ENCODE measurements at regions not wholly inside any gene's neighbourhood (a gene's known extent, or its start where the extent isn't known, plus 50 kb on each side); places are given as distances from the start of the nearest gene placed in this dataset.

DNA sequence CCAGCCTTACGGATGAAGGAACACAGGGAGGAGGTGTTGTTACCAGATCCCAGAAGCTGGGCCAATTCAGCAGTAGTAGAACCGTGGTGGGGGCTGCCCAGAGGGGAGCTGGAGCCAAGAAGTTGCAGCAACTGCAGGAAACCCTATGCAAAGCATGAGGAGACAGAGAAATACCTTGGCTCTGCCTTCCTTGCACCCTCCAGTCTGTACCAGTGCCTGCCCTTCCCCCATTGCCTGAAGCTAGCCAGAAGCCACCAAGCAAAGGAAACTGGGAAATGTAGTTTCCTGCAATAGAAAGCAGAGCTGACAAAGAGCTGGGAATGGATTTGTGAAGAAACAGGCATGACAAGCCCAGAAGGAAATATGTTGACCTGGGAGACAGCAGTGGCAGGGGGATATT is 108.7 kb upstream of the FUNDC1 start:
- no peak for TF ChIP-seq CTCF (IDR thresholded peaks at IDR 0.05)
- TF ChIP-seq POLR2A (IDR thresholded peaks at IDR 0.05), result no peak
- no peak for TF ChIP-seq POLR2AphosphoS5 (IDR thresholded peaks at IDR 0.05)
- TF ChIP-seq EP300 (IDR thresholded peaks at IDR 0.05; ENCODE audit: low read depth), result no peak
- Histone ChIP-seq H3K27me3 (no peaks in the 10 kb centered on the region), H3K27ac (no peak overlapping the region), H3K4me3 (no peak overlapping the region), H3K9me3 (no peaks in the 10 kb centered on the region), H3K4me1 (no peaks in the 10 kb centered on the region), H3K36me3 (no peaks in the 10 kb centered on the region)
- no peak for DNase-seq
- 51% methylated on average over 2 of the region's 2 CpGs; no CpG with 5 or more reads in 1 of the 2 donors for WGBS, 2 donors (ENCODE audit: low coverage in 1 of 2)
- in situ Hi-C loops (cut with MboI; ENCODE audit: low pct_ligation_motif_present in 1 of 4, low pct_unique_long_range_greater_than_20kb in 1 of 4, low sequenced_read_pairs in 3 of 4), result no loop called here
- intact Hi-C loops (cut with DNase I; ENCODE audit: low total_unique reads), result no loop called here

DNA sequence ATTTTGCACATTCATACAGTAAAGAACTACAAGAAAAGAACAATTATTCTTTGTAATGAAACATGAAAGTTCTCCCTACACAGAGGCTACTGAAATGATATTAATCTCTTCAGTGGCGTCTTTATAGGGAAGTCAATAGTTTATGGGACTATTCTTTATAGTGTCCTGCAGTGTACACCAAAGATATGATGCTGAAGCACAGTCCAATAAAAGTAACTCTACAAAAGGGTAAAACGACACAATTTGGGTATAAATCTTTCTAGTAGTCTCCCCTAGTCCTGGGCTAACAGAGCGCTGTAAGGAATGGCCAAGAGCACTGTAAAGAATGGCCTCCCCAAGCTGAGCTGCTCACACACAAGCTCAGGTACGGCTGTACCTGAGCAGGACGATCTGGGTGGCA is 101.1 kb upstream of the FUNDC1 start:
- DNase-seq, result no peak
- intact Hi-C loops (cut with DNase I; ENCODE audit: low total_unique reads), result no loop called here
- H3K36me3 ChIP-seq, result no peaks in the 10 kb centered on the region
- H3K9me3 ChIP-seq, result no peaks in the 10 kb centered on the region
- TF ChIP-seq POLR2A (IDR thresholded peaks at IDR 0.05), result no peak
- no peak overlapping the region for H3K27ac ChIP-seq
- H3K4me3 ChIP-seq, result no peak overlapping the region
- H3K27me3 ChIP-seq, result no peaks in the 10 kb centered on the region
- in situ Hi-C loops (cut with MboI; ENCODE audit: low pct_ligation_motif_present in 1 of 4, low pct_unique_long_range_greater_than_20kb in 1 of 4, low sequenced_read_pairs in 3 of 4), result no loop called here
- 65% methylated on average over 5 of the region's 5 CpGs; no CpG with 5 or more reads in 1 of the 2 donors for WGBS, 2 donors (ENCODE audit: low coverage in 1 of 2)
- no peaks in the 10 kb centered on the region for H3K4me1 ChIP-seq

DNA sequence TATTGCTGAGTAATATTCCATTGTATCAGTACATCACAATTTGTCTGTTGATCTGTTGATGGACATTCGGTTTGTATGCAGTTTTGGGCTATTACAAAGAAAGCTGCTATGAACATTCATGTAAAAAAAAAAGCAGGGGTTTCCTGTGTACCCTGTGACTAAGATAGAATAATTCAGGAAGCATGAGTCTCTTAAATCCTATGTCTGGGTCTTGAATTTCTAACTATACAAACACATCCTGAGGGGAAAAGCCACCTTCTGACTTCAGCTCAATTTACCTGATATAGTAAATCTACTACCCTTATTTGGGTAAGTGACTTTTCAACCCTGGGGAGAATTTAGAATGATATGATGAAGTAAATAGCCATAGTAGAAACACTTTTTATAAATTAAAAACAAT is 94.6 kb upstream of the FUNDC1 start:
- Histone ChIP-seq H3K27me3 (no peaks in the 10 kb centered on the region), H3K4me1 (no peaks in the 10 kb centered on the region), H3K9me3 (no peaks in the 10 kb centered on the region), H3K36me3 (no peaks in the 10 kb centered on the region), H3K27ac (no peak overlapping the region), H3K4me3 (no peak overlapping the region)
- intact Hi-C loops (cut with DNase I; ENCODE audit: low total_unique reads) (no loop called here), in situ Hi-C loops (cut with MboI; ENCODE audit: low pct_ligation_motif_present in 1 of 4, low pct_unique_long_range_greater_than_20kb in 1 of 4, low sequenced_read_pairs in 3 of 4) (no loop called here)
- WGBS, 2 donors (ENCODE audit: low coverage in 1 of 2), result 33 to 54% methylated on average over 1 of the region's 1 CpG
- DNase-seq, result no peak
- no peak for TF ChIP-seq CTCF (IDR thresholded peaks at IDR 0.05)
- TF ChIP-seq POLR2A (IDR thresholded peaks at IDR 0.05), result no peak
- no peak for TF ChIP-seq POLR2AphosphoS5 (IDR thresholded peaks at IDR 0.05)
- TF ChIP-seq EP300 (IDR thresholded peaks at IDR 0.05; ENCODE audit: low read depth), result no peak

DNA sequence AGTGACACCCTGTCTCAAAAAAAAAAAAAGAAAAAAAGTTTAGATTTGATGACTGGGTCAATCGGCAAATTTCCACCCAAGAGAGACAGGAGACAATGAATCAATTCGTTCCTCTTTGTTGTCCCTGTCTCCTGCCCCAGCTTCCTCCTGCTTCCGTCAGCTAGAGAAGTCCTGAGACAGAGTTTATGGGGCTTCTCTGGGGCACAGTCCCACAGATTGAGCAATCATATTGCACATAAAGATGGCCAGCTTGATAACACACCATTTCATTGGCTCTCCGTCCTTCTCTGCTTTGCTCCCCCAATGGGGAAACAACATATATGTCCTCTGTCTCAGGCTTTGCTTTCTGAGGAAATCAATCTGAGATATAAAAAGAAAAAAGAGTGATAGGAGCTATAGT is 78.4 kb upstream of the FUNDC1 start:
- intact Hi-C loops (cut with DNase I; ENCODE audit: low total_unique reads), result no loop called here

More for the DNA sequence above, 78.4 kb upstream of the FUNDC1 start:
- Histone ChIP-seq H3K9me3 (no peaks in the 10 kb centered on the region), H3K4me1 (no peaks in the 10 kb centered on the region), H3K4me3 (no peak overlapping the region), H3K27ac (no peak overlapping the region), H3K36me3 (no peaks in the 10 kb centered on the region), H3K27me3 (no peaks in the 10 kb centered on the region)
- in situ Hi-C loops (cut with MboI; ENCODE audit: low pct_ligation_motif_present in 1 of 4, low pct_unique_long_range_greater_than_20kb in 1 of 4, low sequenced_read_pairs in 3 of 4), result no loop called here
- WGBS, 2 donors (ENCODE audit: low coverage in 1 of 2), result 36% methylated on average over 4 of the region's 4 CpGs; no CpG with 5 or more reads in 1 of the 2 donors
- DNase-seq, result peak; percentile 37
- TF ChIP-seq POLR2AphosphoS5 (IDR thresholded peaks at IDR 0.05) (no peak), POLR2A (IDR thresholded peaks at IDR 0.05) (no peak), CTCF (IDR thresholded peaks at IDR 0.05) (no peak), EP300 (IDR thresholded peaks at IDR 0.05; ENCODE audit: low read depth) (no peak)
